HG02973 (cell line): ENCODE measurements at regions not wholly inside any gene's neighbourhood (a gene's known extent, or its start where the extent isn't known, plus 50 kb on each side); places are given as distances from the start of the nearest gene placed in this dataset.

Experiments
- ATAC-seq: cut with Tn5 transposase; IDR thresholded peaks from one replicate; pipeline ENCODE4 v1.9.1; 2021; ENCODE audit warnings: moderate library complexity; ENCODE audit not compliant: unreplicated experiment

- no peak for ATAC-seq
These were observed 532.0 kb downstream of the GATA3 start for GRCh38 chr10:8586504-8586903.

- no peak for ATAC-seq
These were observed 533.6 kb downstream of the GATA3 start for GRCh38 chr10:8588135-8588534.

GRCh38 chr10:8590518-8590917 is 536.0 kb downstream of the GATA3 start:
- ATAC-seq: no peak

- ATAC-seq: no peak
These were observed 537.2 kb downstream of the GATA3 start for GRCh38 chr10:8591640-8592039.

- no peak for ATAC-seq
These were observed 539.7 kb downstream of the GATA3 start for GRCh38 chr10:8594176-8594575.

- no peak for ATAC-seq
These were observed 540.2 kb downstream of the GATA3 start for GRCh38 chr10:8594711-8595110.

- no peak for ATAC-seq
These were observed 540.7 kb downstream of the GATA3 start for GRCh38 chr10:8595140-8595539.

GRCh38 chr10:8596929-8597472 is 542.5 kb downstream of the GATA3 start:
- ATAC-seq: no peak

- no peak for ATAC-seq
These were observed 545.7 kb downstream of the GATA3 start for GRCh38 chr10:8600192-8600591.

GRCh38 chr10:8602821-8603220 is 548.3 kb downstream of the GATA3 start:
- no peak for ATAC-seq

GRCh38 chr10:8614054-8614565 is 559.6 kb downstream of the GATA3 start:
- no peak for ATAC-seq

- no peak for ATAC-seq
These were observed 560.6 kb downstream of the GATA3 start for GRCh38 chr10:8615118-8615517.

- ATAC-seq: peak; percentile 75
These were observed 561.7 kb downstream of the GATA3 start for GRCh38 chr10:8616166-8616565.

GRCh38 chr10:8617792-8618191 is 563.3 kb downstream of the GATA3 start:
- ATAC-seq: no peak

- no peak for ATAC-seq
These were observed 564.3 kb downstream of the GATA3 start for GRCh38 chr10:8618834-8619233.

- no peak for ATAC-seq
These were observed 573.9 kb downstream of the GATA3 start for GRCh38 chr10:8628351-8628750.

GRCh38 chr10:8633909-8634308 is 579.4 kb downstream of the GATA3 start:
- no peak for ATAC-seq

- ATAC-seq: no peak
These were observed 581.9 kb downstream of the GATA3 start for GRCh38 chr10:8636371-8636770.

GRCh38 chr10:8637640-8638039 is 583.2 kb downstream of the GATA3 start:
- ATAC-seq: no peak

- ATAC-seq: no peak
These were observed 583.7 kb downstream of the GATA3 start for GRCh38 chr10:8638088-8638672.

- no peak for ATAC-seq
These were observed 585.1 kb downstream of the GATA3 start for GRCh38 chr10:8639486-8640185.

- no peak for ATAC-seq
These were observed 585.8 kb downstream of the GATA3 start for GRCh38 chr10:8640301-8640700.
